HL-60 (cell line): ENCODE measurements at regions not wholly inside any gene's neighbourhood (a gene's known extent, or its start where the extent isn't known, plus 50 kb on each side); places are given as distances from the start of the nearest gene placed in this dataset.

ENCODE experiments used
- DNase-seq, 2 experiments: peaks; one replicate each; pipeline ENCODE4 v3.0.0-alpha.2; 2010 to 2020; ENCODE audit warnings: low read depth in 1 of 2, low spot score in 1 of 2
- H3K27ac ChIP-seq: fragments of 250-450 bp; sonication (Bioruptor Pico); replicated peaks from 2 replicates; pipeline ENCODE4 v1.5.1; 2020; ENCODE audit warnings: mild to moderate bottlenecking, moderate library complexity
- H3K27me3 ChIP-seq: fragments of 250-450 bp; sonication (Bioruptor Pico); 2 replicates; pipeline ENCODE4 v1.5.1; 2021; ENCODE audit warnings: mild to moderate bottlenecking, moderate library complexity; ENCODE audit not compliant: insufficient read depth, poor library complexity, severe bottlenecking
- H3K4me3 ChIP-seq: replicated peaks from 2 replicates; pipeline ENCODE4 v1.5.1; 2011; ENCODE audit warnings: mild to moderate bottlenecking, control low read depth, low read length; ENCODE audit not compliant: insufficient read depth
- CTCF ChIP-seq: IDR thresholded peaks from one replicate; pipeline ENCODE4 v1.5.1; 2011; ENCODE audit warnings: low read length, control low read depth, inconsistent platforms; ENCODE audit not compliant: insufficient read depth
- GABPA ChIP-seq: IDR thresholded peaks from 2 replicates; pipeline ENCODE4 v1.6.1; 2012; ENCODE audit warnings: low read depth
- POLR2AphosphoS5 ChIP-seq: IDR thresholded peaks from 2 replicates; pipeline ENCODE4 v1.6.1; 2012; ENCODE audit warnings: low read depth
- SPI1 ChIP-seq: IDR thresholded peaks from 2 replicates; pipeline ENCODE4 v1.6.1; 2012; ENCODE audit warnings: low read depth, mild to moderate bottlenecking, borderline replicate concordance
- TF ChIP-seq, protein P1 (sequence below): IDR thresholded peaks from 2 replicates; pipeline ENCODE4 v1.6.1; 2012; ENCODE audit warnings: low read depth; ENCODE audit not compliant: insufficient replicate concordance

- Histone ChIP-seq H3K4me3 (no peak overlapping the region), H3K27me3 (no peaks in the 10 kb centered on the region), H3K27ac (no peak overlapping the region)
- DNase-seq: no peak
- TF ChIP-seq CTCF (no peak), SPI1 (no peak), GABPA (no peak), POLR2AphosphoS5 (no peak)
- TF ChIP-seq, protein P1, sequence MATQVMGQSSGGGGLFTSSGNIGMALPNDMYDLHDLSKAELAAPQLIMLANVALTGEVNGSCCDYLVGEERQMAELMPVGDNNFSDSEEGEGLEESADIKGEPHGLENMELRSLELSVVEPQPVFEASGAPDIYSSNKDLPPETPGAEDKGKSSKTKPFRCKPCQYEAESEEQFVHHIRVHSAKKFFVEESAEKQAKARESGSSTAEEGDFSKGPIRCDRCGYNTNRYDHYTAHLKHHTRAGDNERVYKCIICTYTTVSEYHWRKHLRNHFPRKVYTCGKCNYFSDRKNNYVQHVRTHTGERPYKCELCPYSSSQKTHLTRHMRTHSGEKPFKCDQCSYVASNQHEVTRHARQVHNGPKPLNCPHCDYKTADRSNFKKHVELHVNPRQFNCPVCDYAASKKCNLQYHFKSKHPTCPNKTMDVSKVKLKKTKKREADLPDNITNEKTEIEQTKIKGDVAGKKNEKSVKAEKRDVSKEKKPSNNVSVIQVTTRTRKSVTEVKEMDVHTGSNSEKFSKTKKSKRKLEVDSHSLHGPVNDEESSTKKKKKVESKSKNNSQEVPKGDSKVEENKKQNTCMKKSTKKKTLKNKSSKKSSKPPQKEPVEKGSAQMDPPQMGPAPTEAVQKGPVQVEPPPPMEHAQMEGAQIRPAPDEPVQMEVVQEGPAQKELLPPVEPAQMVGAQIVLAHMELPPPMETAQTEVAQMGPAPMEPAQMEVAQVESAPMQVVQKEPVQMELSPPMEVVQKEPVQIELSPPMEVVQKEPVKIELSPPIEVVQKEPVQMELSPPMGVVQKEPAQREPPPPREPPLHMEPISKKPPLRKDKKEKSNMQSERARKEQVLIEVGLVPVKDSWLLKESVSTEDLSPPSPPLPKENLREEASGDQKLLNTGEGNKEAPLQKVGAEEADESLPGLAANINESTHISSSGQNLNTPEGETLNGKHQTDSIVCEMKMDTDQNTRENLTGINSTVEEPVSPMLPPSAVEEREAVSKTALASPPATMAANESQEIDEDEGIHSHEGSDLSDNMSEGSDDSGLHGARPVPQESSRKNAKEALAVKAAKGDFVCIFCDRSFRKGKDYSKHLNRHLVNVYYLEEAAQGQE: no peak
Measured at GRCh38 chr3:22634433-22634832, 568.7 kb upstream of the UBE2E2 start.

DNA sequence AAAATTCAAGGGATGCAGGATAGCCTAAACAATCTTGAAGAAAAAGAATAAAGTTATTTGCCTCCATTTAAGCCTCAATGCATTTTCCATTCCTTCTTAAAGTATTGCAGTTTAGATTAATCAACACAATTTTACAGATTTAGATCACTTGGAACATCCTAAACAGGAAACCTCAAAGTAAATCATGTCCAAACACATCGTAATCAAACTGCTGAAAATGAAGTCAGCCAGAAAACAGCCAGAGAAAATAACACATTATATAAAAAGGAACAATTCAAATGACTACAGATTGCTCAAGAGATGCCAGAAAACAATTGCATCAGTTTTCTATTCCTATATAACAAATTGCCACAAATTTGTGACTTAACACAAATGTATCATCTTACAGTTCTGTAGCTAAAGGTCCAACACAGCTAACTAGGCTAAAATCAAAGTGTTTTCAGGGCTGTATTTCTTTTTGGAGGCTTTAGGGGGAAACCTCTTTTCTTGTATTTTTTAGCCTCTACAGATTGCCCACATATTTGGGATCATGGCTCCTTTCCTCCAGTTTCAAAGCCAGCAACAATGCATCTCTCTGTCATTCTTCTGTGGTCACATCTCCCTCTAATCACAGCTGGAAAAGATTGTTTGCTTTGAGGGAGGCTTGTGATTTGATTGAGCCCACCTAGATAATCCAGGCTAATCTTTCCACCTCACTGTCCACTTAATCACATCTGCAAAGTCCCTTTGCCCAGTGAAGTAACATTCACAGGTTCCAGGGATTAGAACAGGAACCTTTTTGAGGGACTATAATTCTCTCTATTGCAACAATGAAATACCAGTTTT, 543.3 kb upstream of the UBE2E2 start:
- TF ChIP-seq POLR2AphosphoS5 (no peak), CTCF (no peak), GABPA (no peak), SPI1 (no peak)
- TF ChIP-seq, protein P1: no peak
- no peak overlapping the region for H3K4me3 ChIP-seq
- H3K27me3 ChIP-seq: no peaks in the 10 kb centered on the region
- H3K27ac ChIP-seq: no peak overlapping the region
- DNase-seq: no peak

DNA sequence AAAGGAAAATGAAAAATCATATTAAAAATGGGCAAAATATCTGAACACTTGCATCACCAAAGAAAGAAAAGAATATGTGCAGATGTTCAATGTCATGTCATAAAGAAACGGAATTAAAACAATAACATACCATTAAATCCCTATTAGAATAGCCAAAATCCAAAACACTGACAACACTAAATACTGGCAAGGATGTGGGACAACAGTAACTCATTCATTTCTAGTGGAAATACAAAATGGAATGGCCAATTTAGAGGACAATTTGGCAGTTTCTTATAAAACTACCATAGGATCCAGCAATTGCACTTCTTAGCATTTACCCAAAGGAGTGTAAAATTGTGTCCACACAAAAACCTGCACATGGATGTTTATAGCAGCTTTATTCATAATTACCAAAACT, 542.5 kb upstream of the UBE2E2 start:
- DNase-seq: no peak

GRCh38 chr3:22661121-22661700, 541.9 kb upstream of the UBE2E2 start:
- DNase-seq: no peak
- H3K27me3 ChIP-seq: no peaks in the 10 kb centered on the region
- H3K27ac ChIP-seq: no peak overlapping the region
- H3K4me3 ChIP-seq: no peak overlapping the region
- TF ChIP-seq CTCF: no peak
- TF ChIP-seq, protein P1: no peak
- no peak for TF ChIP-seq POLR2AphosphoS5
- TF ChIP-seq GABPA: no peak
- no peak for TF ChIP-seq SPI1

More for the DNA sequence above, 542.5 kb upstream of the UBE2E2 start:
- no peak for TF ChIP-seq SPI1
- no peaks in the 10 kb centered on the region for H3K27me3 ChIP-seq
- no peak overlapping the region for H3K4me3 ChIP-seq
- no peak overlapping the region for H3K27ac ChIP-seq
